ENCODE measurements at regions not wholly inside any gene's neighbourhood (a gene's known extent, or its start where the extent isn't known, plus 50 kb on each side); places are given as distances from the start of the nearest gene placed in this dataset.

- DNase-seq (ENCODE audit: low spot score): no peak
Measured at GRCh38 chr6:95142661-95143335, 434.5 kb upstream of the MANEA start.

GRCh38 chr6:95143408-95144180, 433.7 kb upstream of the MANEA start:
- no peak for DNase-seq (ENCODE audit: low spot score)

DNA sequence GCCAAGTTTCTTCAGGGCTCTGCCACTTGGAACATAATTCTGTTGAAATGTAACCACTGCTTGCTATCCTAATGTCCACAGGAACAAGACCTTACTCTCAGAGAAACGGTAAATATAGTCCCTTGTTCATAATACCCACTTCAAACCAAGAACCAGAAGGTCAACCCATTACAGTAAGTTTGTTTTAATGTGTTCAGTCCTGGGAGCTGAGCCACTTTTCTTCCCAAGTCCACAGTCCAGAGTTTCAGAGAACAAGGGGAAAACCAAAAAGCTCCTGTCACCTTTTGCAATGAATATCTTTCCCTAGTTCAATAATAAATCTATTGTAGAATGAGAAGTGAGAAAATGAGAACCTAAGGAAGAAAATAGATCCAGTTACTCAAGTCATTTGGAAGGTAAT, 431.9 kb upstream of the MANEA start:
- no peak for DNase-seq (ENCODE audit: low spot score)

- DNase-seq (ENCODE audit: low spot score): no peak
Measured at GRCh38 chr6:95159557-95159956, 417.8 kb upstream of the MANEA start.

DNA sequence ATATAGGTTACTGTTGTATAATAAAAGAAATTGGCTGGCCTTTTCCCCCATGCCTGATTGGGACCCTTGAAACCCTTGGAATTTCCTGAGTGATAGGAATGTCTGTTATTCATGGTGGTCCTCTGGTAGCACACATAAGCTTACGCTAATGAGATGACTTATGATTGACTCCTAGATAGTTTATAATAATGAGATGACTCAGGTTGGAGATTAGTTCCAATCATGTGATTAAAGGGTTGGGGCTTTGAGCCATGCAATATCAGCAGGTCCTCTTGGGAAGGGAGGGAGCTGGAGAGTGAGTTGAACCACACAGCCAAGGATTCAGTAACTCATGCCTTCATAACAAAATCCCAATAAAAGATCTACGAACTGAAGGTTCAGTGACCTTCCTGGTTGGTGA, 407.6 kb upstream of the MANEA start:
- no peak for DNase-seq (ENCODE audit: low spot score)

- DNase-seq (ENCODE audit: low spot score): no peak
Measured at GRCh38 chr6:95175927-95176675, 401.2 kb upstream of the MANEA start.

DNA sequence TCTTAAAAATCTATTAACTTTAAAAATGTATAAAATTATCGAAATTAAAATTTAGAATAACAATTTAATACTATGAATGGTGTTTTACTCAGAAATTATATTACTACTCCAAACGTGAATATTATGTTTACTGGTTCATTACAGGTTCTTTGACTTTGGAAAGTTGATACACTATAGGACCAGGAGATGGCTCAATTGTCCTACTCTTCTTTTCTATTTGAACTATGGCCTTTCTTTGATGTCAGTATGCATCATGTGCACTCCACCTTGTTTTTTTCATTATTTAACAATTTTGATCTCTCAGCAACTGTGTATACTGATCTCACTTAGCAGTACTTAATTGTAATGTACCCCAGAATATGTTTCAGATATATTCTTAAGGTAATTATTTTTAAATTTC, 391.5 kb upstream of the MANEA start:
- no peak for DNase-seq (ENCODE audit: low spot score)

DNA sequence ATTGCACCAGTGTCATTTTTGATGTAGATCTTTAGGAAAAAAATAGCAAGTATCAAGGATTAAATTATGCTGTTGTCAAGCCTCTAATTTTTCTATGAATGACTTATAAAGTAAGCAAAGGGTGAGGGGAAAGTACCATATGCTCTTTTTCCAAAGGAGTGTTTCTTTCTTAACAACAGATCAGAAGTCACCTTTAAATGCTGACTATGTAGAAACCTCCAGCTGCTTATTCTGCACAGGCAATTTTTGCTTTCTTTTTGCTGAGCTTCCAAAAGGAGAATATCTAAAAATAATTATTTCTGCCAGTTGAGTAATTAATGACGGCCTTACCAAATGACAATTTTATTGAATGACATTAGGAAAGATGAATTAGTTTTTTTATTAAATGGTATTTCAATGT, 390.6 kb upstream of the MANEA start:
- DNase-seq (ENCODE audit: low spot score): no peak

DNA sequence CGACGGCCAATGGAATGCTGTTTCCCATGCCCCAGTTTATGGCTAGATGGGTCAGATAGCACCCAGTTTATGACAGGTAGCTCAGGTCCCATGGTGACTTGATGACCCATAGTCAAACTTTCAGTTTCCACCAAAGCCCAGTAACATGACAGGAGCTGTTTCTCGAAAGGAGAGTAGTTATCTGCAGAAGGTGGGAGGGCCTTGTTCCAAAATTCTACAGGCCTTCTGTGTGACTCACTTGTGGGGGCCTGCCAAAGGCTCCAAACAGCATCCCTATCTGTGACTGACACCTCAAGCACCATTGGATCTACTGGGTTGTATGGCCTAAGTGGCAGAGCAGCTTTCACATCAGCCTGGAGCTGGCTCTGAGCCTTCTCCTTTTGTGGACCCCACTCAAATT, 379.7 kb upstream of the MANEA start:
- DNase-seq (ENCODE audit: low spot score): no peak

- DNase-seq (ENCODE audit: low spot score): peak; percentile 8
Measured at GRCh38 chr6:95203153-95203754, 374.1 kb upstream of the MANEA start.

DNA sequence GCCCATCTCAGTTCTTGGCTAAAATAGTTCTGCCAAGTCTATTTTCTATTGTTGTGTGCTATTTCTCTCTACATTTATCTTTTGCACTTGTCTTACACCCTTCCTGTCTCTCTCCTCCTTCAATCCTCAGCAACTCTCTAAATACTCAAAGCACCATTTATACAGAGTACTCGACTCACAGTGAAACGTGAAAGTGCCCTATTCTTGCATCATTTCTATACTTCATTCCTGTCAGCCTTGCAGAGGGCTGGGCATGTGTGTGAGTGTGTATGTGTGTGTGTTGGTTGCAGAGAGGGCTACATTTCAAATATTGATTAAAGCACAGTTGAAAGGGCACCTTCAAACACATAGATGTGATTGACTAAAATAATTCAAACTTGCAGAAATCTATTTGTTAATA, 373.2 kb upstream of the MANEA start:
- DNase-seq (ENCODE audit: low spot score): no peak

DNA sequence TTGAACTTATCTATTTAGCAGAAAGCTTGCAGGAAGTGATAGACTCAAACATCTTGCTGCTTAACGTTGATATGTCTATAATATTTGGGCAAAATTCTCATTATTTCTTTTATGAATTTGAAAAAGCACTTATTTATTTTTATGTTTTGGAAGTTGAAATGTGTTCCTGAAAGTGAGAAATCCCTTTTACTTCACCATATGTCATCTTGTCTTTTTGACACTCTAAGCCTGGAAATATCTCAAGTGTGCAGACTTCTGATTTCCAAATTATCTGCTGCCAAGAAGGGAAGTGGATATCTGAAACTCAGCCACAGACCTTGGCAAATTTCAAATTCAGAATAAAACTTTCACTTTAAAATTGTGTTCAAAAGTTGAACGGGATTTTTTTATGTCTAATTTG, 368.7 kb upstream of the MANEA start:
- no peak for DNase-seq (ENCODE audit: low spot score)

- DNase-seq (ENCODE audit: low spot score): no peak
Measured at GRCh38 chr6:95209074-95209473, 368.3 kb upstream of the MANEA start.

- DNase-seq (ENCODE audit: low spot score): no peak
Measured at GRCh38 chr6:95216555-95216954, 360.8 kb upstream of the MANEA start.

DNA sequence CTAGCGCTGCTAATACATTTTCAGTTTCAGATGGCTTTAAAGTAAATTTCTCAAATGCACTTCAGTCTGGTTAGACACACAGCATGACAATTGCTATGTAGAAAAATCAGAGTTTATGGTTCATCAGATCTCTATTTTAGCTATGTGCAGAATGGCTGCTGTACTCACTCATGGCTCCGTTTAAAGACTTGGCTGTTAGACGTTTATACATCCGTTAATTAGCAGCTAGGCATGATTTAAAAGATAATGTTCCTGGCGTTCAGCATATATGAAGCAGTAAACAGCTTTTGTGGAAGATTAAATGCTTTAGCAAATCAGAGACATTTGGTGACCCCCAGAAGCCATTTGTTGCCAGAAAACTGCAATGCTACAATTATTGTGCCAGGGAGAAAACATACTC, 350.0 kb upstream of the MANEA start:
- DNase-seq (ENCODE audit: low spot score): no peak

- no peak for DNase-seq (ENCODE audit: low spot score)
Measured at GRCh38 chr6:95228636-95229035, 348.7 kb upstream of the MANEA start.

GRCh38 chr6:95230071-95230740, 347.1 kb upstream of the MANEA start:
- no peak for DNase-seq (ENCODE audit: low spot score)

- no peak for DNase-seq (ENCODE audit: low spot score)
Measured at GRCh38 chr6:95231416-95231815, 345.9 kb upstream of the MANEA start.

- no peak for DNase-seq (ENCODE audit: low spot score)
Measured at GRCh38 chr6:95232446-95232845, 344.9 kb upstream of the MANEA start.

DNA sequence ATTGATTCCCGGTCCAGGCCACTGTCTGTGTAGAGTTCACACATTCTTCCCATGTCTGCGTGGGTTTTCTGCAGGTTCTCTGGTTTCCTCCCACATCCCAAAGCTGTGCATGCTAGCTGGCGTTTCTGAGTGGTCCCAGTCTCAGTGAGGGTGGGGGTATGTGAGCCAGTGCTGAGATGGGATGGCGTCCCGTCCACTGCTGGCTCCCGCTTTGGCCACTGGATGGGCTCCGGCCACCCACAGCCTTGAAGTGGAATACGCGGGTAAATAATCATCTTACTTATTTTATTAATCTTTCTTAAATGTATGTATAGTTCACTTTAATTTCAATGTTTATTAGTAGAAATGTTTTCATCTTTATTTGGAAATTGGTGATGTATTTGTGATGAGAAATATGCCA, 343.5 kb upstream of the MANEA start:
- DNase-seq (ENCODE audit: low spot score): no peak

DNA sequence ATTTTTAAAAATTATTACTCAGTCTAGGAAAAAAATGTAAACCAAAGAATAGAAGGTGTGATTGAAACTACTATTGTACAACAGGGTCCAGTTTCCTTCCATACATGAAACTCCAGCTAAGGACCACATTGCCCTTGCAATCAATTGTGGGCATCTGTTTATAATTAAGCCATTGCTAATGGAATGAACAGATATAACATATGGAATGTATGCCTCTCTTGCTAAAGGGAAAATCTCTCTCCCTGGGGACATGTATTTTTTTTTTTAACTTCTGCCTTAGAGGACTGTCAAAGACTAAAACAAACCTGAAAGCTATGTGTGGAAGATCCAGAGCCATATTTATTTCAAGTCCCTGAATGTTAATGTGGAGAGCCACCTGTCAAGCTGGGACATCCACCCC, 336.8 kb upstream of the MANEA start:
- no peak for DNase-seq (ENCODE audit: low spot score)

DNA sequence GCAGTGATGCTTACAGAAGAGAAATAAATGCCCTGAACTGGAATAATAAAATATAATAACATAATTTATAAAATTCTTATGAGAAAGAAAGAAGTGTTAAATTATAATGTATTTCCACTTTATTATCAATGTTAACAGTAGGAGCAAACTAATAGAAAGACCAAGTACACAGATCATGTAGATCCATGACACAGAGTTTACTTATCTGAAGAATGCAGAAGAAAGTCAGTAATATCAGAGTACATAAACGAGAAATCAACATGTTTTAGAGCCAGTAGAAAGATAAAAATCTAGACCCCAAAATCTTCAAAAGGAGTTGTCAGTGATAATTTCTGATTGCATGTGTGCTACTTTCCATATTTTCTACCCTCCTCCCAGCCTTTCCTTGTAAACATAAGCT, 334.8 kb upstream of the MANEA start:
- no peak for DNase-seq (ENCODE audit: low spot score)
